CD4-positive, alpha-beta T cell treated with Interleukin-4 for 1 hour (primary cell): ENCODE measurements at regions not wholly inside any gene's neighbourhood (a gene's known extent, or its start where the extent isn't known, plus 50 kb on each side); places are given as distances from the start of the nearest gene placed in this dataset.

Source experiments
- DNase-seq, 2 donors: peaks; one replicate each; pipeline ENCODE4 v3.0.0-alpha.2; 2020 to 2022

DNA sequence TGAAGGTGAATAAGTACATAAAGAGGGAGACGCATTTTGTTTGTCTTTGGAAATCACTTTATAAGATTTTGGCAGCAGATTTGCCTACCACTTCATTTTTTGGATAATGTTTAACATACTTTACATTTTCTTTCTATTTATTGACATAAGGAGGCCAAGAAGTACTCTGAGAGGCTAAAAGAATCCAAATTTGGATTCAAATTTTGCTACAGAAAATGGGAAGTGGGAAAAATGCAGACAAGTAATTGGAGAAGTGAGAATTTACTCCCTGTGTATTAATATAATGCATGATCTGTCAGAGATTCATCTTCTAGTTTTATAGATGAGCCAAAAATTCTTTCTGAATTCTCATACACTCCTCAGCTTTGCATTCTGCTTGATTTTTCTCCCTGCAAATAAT lies 411.2 kb upstream of the CTNND2 start:
- no peak for DNase-seq

DNA sequence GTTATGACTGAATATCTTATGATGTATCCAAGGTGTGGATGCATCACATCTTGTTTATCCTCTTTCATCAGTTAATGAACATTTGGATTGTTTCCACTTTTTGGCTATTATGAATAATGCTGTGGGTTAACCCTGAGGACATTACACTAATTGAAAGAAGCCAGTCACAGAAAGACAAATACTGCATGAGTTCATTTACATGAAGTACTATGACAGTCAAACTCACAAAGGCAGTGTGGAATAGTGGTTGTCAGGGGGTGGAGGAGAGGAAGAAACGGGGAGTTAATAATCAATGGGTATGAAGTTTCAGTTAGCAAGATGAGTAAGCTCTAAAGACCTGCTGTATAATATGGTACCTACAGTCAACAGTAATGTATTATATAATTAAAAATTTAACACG lies 409.4 kb upstream of the CTNND2 start:
- no peak for DNase-seq

DNA sequence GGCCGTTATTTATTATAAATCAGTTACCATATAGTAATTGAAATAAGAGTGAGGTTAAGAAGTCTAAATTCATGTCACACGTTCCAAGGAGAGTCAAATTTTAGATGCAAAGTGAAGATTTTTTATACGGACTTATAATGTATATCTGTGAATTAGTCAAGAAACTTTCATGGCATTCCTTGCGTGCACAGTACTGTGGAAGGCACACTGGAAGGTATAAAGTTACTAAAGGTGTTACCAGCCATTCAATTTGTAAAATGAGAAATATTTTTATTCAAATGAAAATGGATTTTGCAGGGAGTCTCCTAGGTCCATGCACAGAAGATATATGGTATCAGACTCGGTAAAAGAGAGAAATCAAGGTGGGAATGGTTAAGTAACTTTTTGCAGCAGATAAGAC lies 408.1 kb upstream of the CTNND2 start:
- no peak for DNase-seq

DNA sequence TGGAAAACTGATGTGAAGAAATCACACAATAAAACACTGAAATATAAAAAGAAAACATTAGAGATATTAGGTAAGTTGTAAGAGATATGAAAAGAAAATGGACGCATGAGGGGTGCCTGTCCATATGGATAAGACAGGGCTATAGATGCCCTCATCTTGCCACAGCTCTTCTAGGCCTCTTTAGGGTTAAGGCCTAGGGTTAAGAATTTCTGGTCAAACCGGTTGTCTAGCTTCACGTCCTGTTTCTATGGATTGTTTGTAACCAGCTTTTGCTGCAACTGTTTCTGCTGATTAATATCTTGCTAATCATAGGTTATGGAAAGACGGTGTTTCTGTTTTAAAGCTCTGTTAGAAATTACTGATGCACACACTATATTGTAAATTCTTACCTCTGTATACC lies 389.9 kb upstream of the CTNND2 start:
- no peak for DNase-seq

DNA sequence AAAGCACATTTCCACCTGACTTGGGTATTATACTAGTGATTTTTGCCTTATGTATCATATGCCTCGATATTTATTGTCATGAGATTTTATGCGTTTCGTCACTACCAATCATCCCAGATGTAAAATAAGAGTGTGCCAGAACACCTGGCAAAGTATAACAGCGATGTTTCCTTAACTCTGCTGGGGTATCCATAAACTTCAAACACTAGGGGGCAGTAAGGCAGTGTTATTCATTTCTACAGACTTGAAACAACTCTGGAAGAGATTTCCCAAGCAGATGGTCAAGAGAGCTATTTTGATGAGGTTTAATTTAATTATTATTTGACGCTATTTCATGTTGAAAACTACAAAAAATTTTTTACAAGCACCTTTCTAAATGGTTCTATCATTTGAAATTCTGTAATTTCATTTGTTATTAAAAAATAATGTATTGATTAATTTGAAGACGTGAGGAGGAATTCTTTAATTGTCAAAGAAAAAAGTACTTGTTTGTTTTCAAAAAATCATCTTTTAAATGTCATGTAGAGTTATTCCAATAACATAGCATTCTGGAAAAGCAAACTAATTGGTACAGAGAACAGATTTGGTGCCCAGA lies 388.5 kb upstream of the CTNND2 start:
- DNase-seq: no peak

DNA sequence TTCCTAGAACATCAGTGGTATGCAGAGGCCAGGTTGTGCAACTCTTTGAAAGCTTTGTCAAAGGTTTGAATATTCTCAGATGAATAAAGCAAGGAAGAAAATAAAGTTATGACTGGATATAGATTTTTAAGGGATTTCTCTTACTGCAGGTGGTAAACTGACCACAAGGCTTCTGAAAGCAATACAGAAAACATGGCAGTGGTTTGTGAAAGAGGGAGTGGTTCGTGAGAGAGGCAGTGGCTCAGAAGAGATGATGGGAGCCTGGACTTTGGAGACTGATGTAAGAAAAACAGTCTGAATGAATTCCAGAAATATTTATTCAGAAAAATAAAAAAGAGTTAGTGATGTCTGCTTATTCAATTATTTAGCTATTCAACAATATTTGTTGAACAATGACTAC lies 380.4 kb upstream of the CTNND2 start:
- no peak for DNase-seq

DNA sequence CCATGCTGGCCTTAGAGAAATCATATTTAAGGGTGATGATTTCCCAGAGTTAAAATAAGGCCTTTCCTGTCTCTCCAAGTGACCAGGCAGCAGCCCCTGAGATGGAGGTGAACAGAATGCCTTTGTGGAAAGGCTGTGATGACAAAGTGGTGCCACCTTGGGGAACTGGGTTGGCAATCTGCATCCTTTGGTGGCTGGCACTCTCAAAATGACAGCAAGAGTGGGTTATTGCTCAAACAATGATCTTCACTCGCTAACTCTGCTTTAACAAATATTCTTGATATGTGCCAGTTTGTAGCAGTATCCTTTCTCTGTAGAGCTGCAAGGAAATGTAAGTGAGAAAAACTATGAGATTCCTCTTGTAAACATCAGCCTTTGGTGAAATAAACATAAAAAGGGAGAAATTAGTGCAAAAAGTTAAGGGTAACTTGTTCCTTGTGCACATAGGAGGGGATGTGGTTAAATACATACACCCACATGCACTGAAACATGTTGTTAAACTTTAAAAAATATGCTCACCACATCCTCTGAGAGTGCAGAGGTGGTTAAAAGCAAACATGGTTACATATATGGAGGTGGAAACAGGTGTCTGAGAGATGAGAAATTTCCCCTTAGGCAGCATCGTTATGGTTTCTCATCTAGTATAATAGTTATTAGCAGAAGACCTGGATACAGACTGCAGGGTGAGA lies 373.4 kb upstream of the CTNND2 start:
- DNase-seq: no peak

DNA sequence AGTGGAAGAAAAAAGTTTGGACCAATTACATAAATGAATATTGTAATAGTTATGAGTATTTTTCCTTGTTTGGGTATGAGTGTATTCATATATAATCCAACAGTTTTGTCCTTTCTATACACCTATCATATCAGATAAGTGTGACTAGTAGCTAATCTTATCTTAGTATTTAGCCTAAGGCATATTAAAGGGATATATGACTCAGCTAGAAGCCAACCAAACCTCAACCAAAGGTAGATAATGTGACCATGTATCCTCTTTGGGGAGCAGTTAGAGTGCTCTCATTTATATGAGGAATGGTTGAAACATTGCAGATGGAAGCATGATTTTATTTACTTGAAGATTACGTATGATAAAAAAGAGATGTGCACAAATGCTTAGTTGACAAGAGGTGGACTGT lies 370.0 kb upstream of the CTNND2 start:
- no peak for DNase-seq

DNA sequence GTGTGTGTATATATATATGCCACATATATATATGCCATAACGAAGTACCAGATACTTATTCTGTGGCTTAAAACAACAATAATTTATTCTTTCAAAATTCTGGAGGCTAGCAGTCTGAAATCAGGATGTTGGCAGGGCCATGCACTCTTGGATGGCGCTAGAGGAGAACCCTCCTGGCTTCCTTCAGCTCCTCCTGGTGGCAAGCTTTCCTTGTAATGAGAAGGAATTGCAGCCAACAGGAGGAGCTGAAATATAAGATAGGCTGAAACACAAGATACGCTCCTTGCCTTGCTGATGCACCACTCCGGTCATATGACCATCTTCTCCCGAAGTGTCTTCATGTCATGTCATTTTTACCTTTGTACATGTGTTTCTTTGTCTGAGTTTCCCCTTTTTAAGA lies 368.1 kb upstream of the CTNND2 start:
- DNase-seq: no peak

DNA sequence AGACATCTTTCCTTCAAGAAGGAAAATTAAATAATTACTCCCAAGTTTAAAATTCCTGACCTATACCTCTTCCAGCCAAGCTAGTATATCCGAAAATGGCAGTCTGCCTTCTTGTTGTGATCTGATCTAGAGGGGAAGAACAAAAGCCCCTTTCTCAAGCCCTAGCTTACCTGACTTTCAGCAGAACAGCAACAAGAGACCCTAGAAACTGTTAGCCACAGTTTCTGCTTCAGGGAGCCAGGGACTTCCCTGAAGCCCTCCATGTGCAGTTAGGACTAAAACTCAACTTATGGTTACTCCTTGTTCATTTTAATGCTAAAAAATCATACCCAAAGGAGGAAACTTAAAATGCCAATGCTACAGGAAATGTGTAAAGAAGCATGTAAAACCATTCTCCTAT lies 366.7 kb upstream of the CTNND2 start:
- DNase-seq: no peak

DNA sequence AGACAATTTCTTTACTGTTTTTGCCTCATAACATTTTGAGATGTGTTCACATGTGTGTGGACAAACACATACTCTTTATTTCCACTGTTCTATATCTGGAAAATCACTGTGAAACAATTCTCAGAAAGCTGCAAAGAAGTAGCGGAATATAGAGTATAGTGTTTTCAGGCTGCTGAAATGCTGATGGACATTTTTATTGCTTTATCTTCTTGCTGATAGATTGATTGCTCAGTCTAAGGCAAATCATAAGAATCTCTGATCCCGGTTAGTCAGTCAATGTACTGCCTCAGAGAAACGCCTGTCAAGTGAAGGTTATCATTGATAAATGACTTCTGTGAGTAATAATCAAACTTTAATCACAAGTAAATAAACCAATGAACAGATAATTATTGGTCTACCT lies 364.9 kb upstream of the CTNND2 start:
- DNase-seq: no peak

DNA sequence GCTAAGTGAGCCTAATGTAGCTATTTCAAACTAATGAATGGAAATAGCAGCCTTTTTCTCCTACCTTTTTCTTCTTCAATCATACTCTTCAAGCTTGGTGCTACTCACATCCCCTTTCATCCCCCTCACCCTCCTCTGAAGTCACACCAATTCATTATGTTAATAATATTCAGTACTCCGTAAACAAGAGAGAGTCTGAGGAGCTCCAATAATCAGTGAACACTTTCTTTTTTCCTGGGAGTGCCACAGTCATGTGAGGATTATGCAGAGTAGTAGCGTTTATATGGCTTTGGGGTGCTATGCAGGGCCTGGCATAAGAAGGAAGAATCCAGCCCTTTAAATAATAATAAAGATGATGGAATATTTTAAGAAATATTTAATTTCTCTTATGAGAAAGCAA lies 354.3 kb upstream of the CTNND2 start:
- no peak for DNase-seq

DNA sequence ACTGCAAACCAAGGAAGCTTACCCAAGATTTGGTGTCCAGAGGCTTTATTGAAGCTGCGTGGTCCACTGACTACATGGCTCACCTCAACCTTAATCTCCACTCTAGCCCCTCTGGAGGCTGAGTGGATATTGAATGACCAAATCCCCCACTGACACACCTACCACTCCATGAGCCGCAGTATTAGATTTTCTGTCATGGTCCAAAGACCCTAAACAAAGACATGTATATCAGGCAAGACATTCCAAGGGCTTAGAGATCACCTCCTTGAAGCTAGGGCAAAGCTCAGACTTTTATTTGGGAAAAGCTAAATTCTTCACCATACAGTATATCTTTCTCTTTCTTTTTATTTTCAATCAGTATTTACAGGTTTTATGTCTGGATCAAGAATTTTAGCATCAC lies 346.2 kb upstream of the CTNND2 start:
- DNase-seq: no peak

DNA sequence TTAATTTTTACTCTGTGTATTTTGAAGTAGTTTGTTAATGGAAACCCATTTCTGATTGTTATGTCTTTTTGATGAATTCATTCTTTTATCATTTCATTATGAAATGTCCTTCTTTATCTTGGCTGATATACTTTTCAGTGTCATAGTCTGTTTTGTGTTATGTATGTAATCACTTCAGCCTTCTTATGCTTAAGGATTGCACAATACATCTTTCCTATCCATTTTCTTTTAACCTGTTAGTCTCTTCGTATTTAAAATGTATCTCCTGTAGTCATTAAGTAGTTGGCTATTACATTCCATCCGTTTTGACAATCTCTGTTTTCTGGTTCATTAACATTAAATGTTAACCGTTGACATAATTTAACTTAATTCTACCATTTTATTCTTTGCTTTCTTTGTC lies 344.6 kb upstream of the CTNND2 start:
- no peak for DNase-seq

DNA sequence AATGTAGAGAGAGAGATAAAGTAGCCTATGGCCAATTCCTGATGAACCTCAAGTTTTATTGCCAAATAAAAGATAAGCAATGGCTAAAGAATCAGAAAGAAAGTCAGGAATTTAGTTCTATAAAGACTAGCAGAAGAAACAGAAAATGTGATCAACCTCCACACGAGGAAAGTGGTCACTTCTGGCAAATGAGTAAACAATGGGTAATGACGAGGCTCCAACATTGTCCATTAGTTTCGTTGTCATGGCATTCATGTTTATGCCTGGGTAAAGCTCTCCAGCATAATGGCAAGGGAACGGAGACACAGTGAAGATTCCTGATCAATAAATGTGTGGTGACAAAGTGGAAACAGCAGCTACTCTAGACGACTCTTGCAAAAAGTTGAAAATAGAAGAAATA lies 341.8 kb upstream of the CTNND2 start:
- DNase-seq: no peak

DNA sequence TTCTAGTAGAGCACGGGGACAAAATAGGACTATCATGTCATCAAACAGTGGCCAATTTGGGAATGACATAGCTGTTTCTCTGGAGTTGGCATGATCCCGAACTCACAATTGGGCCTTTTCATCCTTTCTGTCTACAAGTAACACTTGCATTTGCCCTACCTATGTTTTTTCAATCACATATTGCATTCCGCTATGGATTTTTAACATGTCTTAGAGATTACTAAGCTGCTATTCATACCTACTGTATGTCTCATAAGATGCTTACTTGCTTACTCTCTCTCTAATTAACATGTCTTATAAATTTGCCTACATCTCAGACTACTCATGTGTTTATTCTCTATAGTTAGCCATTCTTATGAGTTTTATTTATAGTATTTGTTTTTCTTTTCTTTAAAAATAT lies 341.2 kb upstream of the CTNND2 start:
- DNase-seq: no peak

DNA sequence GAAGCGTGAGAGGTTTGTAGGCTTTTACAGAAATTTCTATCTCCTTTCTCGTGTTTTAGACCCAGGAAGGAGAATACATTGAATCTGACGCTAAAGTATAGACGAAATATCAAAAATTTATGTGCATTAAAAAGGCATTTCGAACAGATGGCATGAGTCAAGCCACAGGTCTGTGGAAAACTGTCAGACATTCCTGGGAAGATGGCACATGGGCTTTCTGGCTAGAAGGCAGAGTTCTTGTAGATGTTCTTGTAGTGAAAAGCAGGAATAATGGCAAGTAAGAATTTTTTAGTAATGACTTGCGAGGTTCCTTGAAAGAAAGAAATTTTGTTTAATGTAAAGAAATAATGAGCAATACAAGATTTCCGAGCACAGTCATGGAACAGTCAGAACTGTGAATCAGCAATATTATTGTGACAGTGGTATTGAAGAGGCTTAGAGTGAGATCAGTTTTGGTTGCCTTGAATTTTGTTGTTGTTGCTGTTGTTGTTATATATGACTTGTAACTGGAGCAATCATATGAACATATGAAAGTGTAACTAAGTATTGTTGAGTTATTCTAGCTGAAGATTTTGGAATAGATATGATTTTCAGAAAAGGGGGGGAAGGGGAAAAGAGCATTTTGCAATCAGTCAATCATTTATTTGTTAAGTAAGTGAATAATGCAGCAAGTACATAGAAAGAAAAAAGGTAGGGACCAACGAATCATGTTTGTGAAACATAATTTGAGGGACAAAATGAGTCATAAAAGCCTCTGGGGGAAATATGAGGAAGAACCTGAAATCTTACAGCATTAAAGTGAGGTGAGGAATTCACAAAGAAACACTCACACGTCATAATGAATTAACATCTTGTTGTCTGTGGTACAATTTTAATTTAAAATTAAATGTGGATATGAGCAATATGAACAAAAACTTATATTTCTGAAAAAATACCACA lies 339.0 kb upstream of the CTNND2 start:
- DNase-seq: no peak

DNA sequence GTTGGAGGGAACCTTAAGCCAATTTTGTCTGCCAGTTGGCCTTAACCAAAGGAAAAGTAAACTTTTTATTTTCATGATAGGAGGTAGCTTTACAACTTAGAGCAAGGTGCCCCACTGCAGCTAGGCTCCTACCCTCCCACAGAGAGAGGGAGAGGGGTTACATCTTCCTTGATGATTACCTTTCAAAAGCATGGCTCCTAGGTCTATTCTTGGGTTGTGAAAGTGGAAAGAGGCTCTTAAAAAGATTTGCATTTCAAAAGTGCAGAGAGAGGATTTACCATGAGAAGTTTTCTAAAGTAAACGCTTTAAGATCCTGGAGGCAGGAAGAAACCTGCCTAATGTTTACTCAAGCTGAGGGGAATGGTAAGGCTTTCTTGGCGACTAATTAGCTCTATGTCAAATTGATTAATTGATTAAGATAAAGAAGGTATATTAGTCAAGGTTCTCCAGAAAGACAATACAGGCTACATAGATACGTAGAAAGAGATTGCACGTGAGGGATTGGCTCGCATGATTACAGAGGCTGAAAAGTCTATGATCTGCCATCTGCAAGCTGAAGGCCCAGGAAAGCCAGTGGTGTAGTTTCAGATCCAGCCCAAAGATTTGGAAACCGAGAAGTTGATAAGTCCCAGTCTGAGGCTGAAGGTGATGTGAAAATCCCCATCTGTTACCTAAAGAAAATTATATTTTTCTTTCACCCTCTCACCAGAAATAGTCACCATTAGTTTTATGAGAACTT lies 333.8 kb upstream of the CTNND2 start:
- no peak for DNase-seq

DNA sequence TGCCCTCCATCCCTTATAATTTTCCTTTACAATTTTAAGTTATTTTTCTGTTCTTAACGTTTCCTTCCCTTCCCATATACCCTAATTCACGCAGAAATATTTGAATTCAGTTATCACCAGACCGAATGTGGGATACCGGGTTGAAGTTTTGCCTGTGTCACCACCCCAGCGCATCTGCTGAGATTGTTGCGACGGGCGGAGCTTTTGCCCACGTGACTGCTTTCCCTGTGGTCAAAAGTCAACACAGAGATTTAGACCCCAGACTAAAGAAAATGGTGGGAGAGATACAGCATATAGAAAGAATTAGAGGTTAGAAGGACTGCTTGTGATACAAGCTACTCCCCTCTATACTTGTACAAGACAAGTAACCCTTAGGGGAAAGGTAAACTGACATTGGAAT lies 326.4 kb upstream of the CTNND2 start:
- no peak for DNase-seq

DNA sequence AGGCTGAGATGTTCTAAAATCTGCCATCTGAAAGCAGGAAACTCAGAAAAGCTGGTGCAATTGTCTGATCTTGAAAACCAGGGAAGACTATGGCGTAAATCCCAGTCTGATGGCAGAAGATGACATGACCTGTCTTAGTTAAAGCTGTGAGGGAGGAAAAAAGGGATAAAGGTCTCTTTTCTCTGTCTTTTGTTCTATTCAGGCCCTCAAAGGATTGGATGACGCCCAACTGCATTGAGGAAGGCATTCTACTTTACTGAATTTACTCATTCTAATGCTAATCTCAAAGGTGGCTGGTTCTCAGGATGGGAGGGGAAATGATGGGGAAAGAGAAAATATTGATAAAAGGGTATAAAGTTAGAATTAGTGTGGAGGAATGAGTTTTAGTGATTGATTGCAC lies 312.8 kb upstream of the CTNND2 start:
- no peak for DNase-seq

DNA sequence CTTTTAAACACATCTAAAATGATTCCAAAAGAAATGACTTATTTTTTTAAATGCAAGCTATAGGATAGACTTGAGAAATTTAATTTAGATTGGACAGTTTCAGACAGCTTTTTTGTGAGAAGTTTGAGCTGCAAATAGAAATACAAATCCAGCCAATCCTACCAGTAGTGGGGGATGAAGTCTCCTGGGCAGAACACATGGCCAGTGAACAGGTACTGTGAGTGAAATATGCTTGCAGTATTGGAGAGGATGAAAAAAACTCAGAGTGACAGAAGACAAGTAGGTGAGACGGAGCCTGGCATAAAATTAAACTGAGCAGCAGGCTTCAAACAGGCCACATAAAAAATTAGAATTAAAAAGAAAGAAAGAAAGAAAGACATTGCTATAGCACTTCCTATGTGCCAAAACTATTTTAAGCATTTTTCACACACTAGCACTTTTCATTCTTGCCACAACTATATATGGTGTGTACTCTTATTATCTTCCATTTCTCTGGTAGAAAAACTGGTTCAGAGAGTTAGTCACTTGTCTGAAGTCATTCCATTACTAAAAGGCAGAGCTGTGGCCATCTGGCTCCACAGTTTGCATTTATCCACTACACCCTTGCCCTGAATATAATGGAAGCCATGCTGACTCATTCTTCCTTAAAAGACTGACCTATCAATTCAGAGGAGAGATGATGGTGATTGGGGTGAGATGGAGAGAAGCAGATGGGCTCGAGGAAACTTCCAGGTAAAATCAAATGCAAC lies 310.2 kb upstream of the CTNND2 start:
- no peak for DNase-seq

DNA sequence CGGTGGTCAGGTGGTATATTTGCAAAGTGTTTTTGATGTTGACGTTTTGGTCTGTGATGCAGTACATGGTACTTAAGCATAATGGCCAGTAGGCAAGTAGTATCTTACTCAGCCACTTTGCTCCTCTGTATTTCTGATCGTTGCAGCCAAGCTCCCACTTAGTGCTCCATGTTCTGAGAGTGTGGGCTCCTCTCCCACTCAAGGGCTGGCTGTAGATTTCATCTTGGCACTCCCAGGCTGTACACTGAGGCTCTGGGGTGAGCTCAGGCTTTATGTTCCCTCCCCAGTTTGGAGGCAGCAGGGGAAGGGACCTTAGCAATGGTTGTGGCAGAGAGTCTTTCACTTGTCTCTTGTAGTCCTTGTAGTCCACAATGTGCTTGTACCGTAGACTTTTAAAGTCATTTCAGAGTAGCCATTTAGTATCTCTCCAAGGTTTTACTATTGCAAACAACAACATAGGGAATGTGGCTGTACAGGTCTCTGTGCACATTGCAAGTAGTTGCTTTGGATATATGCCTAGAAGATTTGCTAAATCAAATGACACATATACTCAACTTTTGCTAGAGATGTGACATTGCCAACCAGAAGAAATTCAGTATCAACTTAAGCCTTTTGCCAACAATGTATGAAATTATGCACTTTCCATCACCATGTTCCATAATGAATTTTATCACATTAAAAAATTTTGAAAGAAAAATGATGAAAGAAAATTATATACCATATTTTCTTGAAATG lies 304.3 kb upstream of the CTNND2 start:
- DNase-seq: no peak
